Progenitor cell of endocrine pancreas (in vitro differentiated cells): ENCODE measurements at regions not wholly inside any gene's neighbourhood (a gene's known extent, or its start where the extent isn't known, plus 50 kb on each side); places are given as distances from the start of the nearest gene placed in this dataset.

Experiments
- DNase-seq: peaks from one replicate; pipeline ENCODE4 v3.0.0; 2021; ENCODE audit warnings: low spot score; ENCODE audit not compliant: unreplicated experiment
- H3K27ac Mint-ChIP-seq: 2 replicates; pipeline ENCODE4 v1.8.0; 2021; ENCODE audit warnings: mild to moderate bottlenecking, moderate library complexity, mixed read lengths
- H3K27me3 Mint-ChIP-seq: 2 replicates; pipeline ENCODE4 v1.8.0; 2021; ENCODE audit warnings: mixed read lengths
- H3K36me3 Mint-ChIP-seq: 2 replicates; pipeline ENCODE4 v1.8.0; 2022; ENCODE audit warnings: mixed read lengths; ENCODE audit not compliant: insufficient read depth
- H3K4me1 Mint-ChIP-seq: 2 replicates; pipeline ENCODE4 v1.8.0; 2021; ENCODE audit warnings: low read depth, mixed read lengths
- H3K4me3 Mint-ChIP-seq: 2 replicates; pipeline ENCODE4 v1.8.0; 2021; ENCODE audit warnings: low read depth, mild to moderate bottlenecking, moderate library complexity, mixed read lengths
- H3K9me3 Mint-ChIP-seq: 2 replicates; pipeline ENCODE4 v1.8.0; 2021; ENCODE audit warnings: low read depth, mixed read lengths
- TF ChIP-seq, protein P1 (sequence below): fragments of 200-600 bp; sonication (generic); IDR thresholded peaks from one replicate; pipeline ENCODE4 v1.5.0; 2021; ENCODE audit warnings: antibody characterized with exemption, mild to moderate bottlenecking; ENCODE audit not compliant: unreplicated experiment

GRCh38 chr21:35850542-35851103 is 209.7 kb downstream of the SETD4 start:
- peaks cover 17% of the 10 kb centered on the region for H3K27me3 Mint-ChIP-seq
- no peak for DNase-seq

GRCh38 chr21:35850029-35850428 is 210.3 kb downstream of the SETD4 start:
- no peak overlapping the region for H3K27ac Mint-ChIP-seq
- no peak for DNase-seq
- TF ChIP-seq, protein P1, sequence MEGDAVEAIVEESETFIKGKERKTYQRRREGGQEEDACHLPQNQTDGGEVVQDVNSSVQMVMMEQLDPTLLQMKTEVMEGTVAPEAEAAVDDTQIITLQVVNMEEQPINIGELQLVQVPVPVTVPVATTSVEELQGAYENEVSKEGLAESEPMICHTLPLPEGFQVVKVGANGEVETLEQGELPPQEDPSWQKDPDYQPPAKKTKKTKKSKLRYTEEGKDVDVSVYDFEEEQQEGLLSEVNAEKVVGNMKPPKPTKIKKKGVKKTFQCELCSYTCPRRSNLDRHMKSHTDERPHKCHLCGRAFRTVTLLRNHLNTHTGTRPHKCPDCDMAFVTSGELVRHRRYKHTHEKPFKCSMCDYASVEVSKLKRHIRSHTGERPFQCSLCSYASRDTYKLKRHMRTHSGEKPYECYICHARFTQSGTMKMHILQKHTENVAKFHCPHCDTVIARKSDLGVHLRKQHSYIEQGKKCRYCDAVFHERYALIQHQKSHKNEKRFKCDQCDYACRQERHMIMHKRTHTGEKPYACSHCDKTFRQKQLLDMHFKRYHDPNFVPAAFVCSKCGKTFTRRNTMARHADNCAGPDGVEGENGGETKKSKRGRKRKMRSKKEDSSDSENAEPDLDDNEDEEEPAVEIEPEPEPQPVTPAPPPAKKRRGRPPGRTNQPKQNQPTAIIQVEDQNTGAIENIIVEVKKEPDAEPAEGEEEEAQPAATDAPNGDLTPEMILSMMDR: no peak
- H3K27me3 Mint-ChIP-seq: peaks cover 19% of the 10 kb centered on the region
- no peaks in the 10 kb centered on the region for H3K36me3 Mint-ChIP-seq
- no peak overlapping the region for H3K4me3 Mint-ChIP-seq
- H3K4me1 Mint-ChIP-seq: no peaks in the 10 kb centered on the region
- no peaks in the 10 kb centered on the region for H3K9me3 Mint-ChIP-seq

More at GRCh38 chr21:35850542-35851103, 209.7 kb downstream of the SETD4 start:
- Mint-ChIP-seq H3K9me3 (no peaks in the 10 kb centered on the region), H3K4me1 (no peaks in the 10 kb centered on the region), H3K27ac (no peak overlapping the region), H3K4me3 (no peak overlapping the region), H3K36me3 (no peaks in the 10 kb centered on the region)
- TF ChIP-seq, protein P1: no peak

DNA sequence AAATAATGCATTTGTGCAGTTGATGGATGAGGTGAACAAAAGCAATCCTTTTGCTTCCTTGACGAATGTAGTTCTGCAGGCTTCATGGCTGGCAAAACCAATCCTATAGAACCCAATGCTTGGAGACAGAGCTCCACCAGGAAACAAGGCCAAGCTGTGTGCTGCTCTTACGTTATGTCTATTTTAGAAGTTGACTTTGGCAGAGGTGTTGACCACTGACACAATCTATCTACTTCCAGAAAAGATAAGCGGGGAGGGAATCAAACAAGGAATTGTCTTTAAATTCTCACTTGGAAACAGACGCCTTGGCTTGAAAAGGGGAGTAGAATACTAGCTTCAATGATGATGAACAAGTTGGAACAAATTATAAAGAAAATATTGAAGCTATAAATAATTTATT is 211.2 kb downstream of the SETD4 start:
- Mint-ChIP-seq H3K36me3 (no peaks in the 10 kb centered on the region), H3K27ac (no peak overlapping the region), H3K9me3 (no peaks in the 10 kb centered on the region), H3K4me3 (no peak overlapping the region), H3K4me1 (no peaks in the 10 kb centered on the region), H3K27me3 (peaks cover 20% of the 10 kb centered on the region)
- TF ChIP-seq, protein P1: no peak
- DNase-seq: no peak

DNA sequence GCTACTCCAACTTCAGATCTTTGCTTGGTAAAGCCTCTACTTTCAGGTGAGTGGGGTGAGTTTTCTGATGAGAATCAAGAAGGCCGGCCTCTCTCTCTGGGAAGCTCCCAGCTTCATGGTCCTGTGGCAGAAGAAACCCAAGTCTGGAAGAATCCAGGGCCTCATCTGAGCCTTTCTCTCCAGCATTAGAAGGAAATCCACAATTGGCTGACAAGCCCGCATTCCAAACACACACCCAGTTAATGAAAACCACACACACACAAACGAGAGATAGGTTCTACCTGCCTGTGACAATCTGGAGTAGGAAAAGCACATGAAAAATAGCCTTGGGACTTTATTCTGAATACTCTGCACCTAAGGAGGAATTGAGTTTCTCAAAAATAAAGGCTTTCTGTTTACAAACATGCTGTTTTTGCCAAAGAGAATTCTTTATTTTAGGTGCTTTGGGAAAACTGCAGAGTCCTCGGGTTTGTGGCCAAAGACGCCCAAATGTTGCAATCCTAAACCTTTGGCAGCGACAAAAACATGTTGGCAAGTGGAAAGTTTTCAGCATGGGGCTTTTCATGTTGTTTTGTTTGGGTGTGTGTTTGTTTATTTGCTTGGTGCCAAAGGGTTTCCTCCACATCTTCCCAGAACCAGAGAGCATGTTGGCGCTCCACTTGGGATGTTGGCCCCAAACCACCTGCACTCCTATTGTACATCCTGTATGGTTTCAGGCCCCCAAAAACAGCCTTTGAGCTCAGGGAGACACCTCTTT is 216.2 kb downstream of the SETD4 start:
- TF ChIP-seq, protein P1: no peak
- Mint-ChIP-seq H3K27me3 (peaks cover 18% of the 10 kb centered on the region), H3K27ac (no peak overlapping the region), H3K9me3 (no peaks in the 10 kb centered on the region), H3K4me3 (no peak overlapping the region), H3K36me3 (no peaks in the 10 kb centered on the region), H3K4me1 (no peaks in the 10 kb centered on the region)
- DNase-seq: no peak

GRCh38 chr21:35840949-35841348 is 219.4 kb downstream of the SETD4 start:
- no peak for DNase-seq

More at GRCh38 chr21:35840949-35841348, 219.4 kb downstream of the SETD4 start:
- no peak overlapping the region for H3K4me3 Mint-ChIP-seq
- H3K27me3 Mint-ChIP-seq: peaks cover 15% of the 10 kb centered on the region
- TF ChIP-seq, protein P1: no peak
- no peak overlapping the region for H3K27ac Mint-ChIP-seq
- no peaks in the 10 kb centered on the region for H3K9me3 Mint-ChIP-seq
- peaks cover 2% of the 10 kb centered on the region for H3K4me1 Mint-ChIP-seq
- H3K36me3 Mint-ChIP-seq: no peaks in the 10 kb centered on the region
